Hippocampal formation (tissue), 2 donors: ENCODE measurements at regions not wholly inside any gene's neighbourhood (a gene's known extent, or its start where the extent isn't known, plus 50 kb on each side); places are given as distances from the start of the nearest gene placed in this dataset.

Experiments used
- DNase-seq, 2 donors: peaks; one replicate each; lab custom pipeline; 2025; lab: John Stamatoyannopoulos, UW

DNA sequence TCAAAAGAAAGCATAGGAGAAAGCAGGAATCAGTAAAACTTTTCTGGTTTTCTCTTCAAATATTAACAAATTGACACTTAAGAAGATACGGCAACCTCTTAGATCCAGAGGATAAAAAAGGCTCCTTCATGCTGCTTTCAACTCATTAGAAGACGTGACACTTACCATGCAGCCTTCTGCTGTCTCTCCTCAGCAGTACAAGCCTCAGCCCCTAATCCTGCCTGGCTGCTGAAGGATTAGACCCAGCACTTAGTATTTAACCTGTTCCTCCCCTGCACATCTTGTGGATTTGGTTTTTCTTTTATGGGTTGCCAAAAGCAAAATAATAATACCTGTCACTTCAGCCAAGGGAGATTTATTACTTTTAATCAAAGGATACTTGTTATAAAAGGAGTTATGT is 108.4 kb downstream of the LYZL1 start:
- no peak for DNase-seq

DNA sequence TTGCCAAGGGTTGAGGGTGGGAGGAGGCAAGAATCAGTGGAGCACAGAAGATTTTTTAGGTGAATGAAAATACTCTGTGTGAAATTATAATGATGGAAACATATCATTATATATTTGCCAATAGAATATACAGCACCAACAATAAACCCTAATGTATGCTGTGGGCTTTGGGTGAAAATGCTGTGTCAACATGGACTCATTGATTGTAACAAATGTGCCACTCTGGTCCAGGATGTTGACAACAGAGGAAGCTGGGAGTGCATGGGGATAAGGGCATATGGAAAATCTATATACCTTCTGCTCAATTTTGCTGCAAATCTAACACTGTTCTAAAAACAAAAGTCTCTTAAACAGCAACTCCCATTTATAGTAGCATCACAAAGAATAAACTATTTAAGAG is 114.3 kb downstream of the LYZL1 start:
- no peak for DNase-seq

DNA sequence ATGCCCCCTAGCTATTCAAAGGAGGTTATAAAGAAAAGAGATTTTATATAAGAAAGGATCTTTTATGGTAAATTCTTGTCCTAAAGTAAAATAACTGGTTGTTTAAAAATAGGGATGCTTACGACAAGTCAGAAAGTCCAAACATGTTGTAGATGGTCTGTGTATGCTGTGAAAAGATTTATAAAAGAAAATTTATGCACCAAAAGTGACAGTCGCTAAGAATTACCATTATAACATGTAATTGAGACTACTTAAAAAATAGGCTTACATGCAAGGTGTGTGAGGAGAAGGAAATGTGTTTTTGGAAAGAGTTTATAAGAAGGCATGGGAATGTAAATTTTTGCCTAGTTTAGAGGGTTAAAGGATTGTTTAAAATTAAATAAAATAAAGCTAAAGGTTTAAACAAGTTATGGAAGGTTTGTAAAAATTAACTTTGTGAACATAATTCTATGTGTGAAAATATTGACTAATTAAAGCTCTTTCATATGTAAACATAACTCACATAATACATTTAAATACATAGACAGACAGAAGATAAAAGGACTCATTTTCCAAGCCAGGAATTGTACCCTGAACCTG is 118.5 kb downstream of the LYZL1 start:
- DNase-seq, result no peak
